EH (cell line): ENCODE measurements at regions not wholly inside any gene's neighbourhood (a gene's known extent, or its start where the extent isn't known, plus 50 kb on each side); places are given as distances from the start of the nearest gene placed in this dataset.
"Not testable (repeated sequence)": the region's sequence is repeated elsewhere in the genome, so short reads cannot be mapped to it uniquely, and the experiment has no call there.

Experiments
- DNase-seq: peaks from one replicate; pipeline ENCODE4 v3.0.0-alpha.2; 2015; ENCODE audit warnings: low read depth

GRCh38 chr16:65373097-65373496, 251.2 kb upstream of the CDH11 start:
- DNase-seq, result no peak

GRCh38 chr16:65372171-65372570, 250.3 kb upstream of the CDH11 start:
- no peak for DNase-seq

- no peak for DNase-seq
Observed at GRCh38 chr16:65365732-65366715, 244.2 kb upstream of the CDH11 start.

GRCh38 chr16:65356721-65357120, 234.9 kb upstream of the CDH11 start:
- not testable (repeated sequence) for DNase-seq

GRCh38 chr16:65355706-65356105, 233.8 kb upstream of the CDH11 start:
- DNase-seq, result no peak

GRCh38 chr16:65353183-65353582, 231.3 kb upstream of the CDH11 start:
- DNase-seq, result no peak

- DNase-seq, result no peak
Observed at GRCh38 chr16:65349626-65350025, 227.8 kb upstream of the CDH11 start.

- no peak for DNase-seq
Observed at GRCh38 chr16:65343556-65343955, 221.7 kb upstream of the CDH11 start.

GRCh38 chr16:65342231-65342866, 220.5 kb upstream of the CDH11 start:
- peak; percentile 61 for DNase-seq

GRCh38 chr16:65339062-65339461, 217.2 kb upstream of the CDH11 start:
- DNase-seq, result peak; percentile 48

- DNase-seq, result peak; percentile 97
Observed at GRCh38 chr16:65336160-65336559, 214.3 kb upstream of the CDH11 start.

- DNase-seq, result no peak
Observed at GRCh38 chr16:65334081-65334480, 212.2 kb upstream of the CDH11 start.

GRCh38 chr16:65333283-65333682, 211.4 kb upstream of the CDH11 start:
- DNase-seq, result no peak

GRCh38 chr16:65327346-65327745, 205.5 kb upstream of the CDH11 start:
- peak; percentile 52 for DNase-seq

GRCh38 chr16:65323655-65324237, 201.9 kb upstream of the CDH11 start:
- DNase-seq, result no peak

- DNase-seq, result peak; percentile 52
Observed at GRCh38 chr16:65319621-65320231, 197.9 kb upstream of the CDH11 start.

- peak; percentile 34 for DNase-seq
Observed at GRCh38 chr16:65318590-65319257, 196.9 kb upstream of the CDH11 start.

- peak; percentile 77 for DNase-seq
Observed at GRCh38 chr16:65318138-65318537, 196.3 kb upstream of the CDH11 start.

GRCh38 chr16:65316808-65317207, 194.9 kb upstream of the CDH11 start:
- DNase-seq, result no peak

- DNase-seq, result no peak
Observed at GRCh38 chr16:65315081-65315780, 193.4 kb upstream of the CDH11 start.

GRCh38 chr16:65314627-65315008, 192.8 kb upstream of the CDH11 start:
- DNase-seq, result peak; percentile 92
